Mucosa of descending colon (tissue), 3 donors: ENCODE measurements at regions not wholly inside any gene's neighbourhood (a gene's known extent, or its start where the extent isn't known, plus 50 kb on each side); places are given as distances from the start of the nearest gene placed in this dataset.
"Not testable (repeated sequence)": the region's sequence is repeated elsewhere in the genome, so short reads cannot be mapped to it uniquely, and the experiment has no call there.

Experiments
- ATAC-seq: fragments of 200-7000 bp; cut with Tn5 transposase; one replicate; pipeline ENCODE4 v1.9.1; 2020; ENCODE audit warnings: mild to moderate bottlenecking, moderate library complexity
- DNase-seq, 3 donors: peaks; one replicate each; pipeline ENCODE4 v3.0.0-alpha.2; 2020
- H3K36me3 ChIP-seq: fragments of 200-600 bp; one replicate; pipeline ENCODE4 v1.8.0; 2021; ENCODE audit warnings: low read depth, mild to moderate bottlenecking
- H3K4me1 ChIP-seq: fragments of 200-600 bp; one replicate; pipeline ENCODE4 v1.8.0; 2021; ENCODE audit warnings: low read depth, mild to moderate bottlenecking
- H3K4me3 ChIP-seq: fragments of 200-600 bp; one replicate; pipeline ENCODE4 v1.8.0; 2021; ENCODE audit warnings: mild to moderate bottlenecking
- H3K9me3 ChIP-seq: fragments of 200-600 bp; one replicate; pipeline ENCODE4 v1.8.0; 2021; ENCODE audit warnings: mild to moderate bottlenecking
- CTCF ChIP-seq: fragments of 200-600 bp; IDR thresholded peaks from one replicate; pipeline ENCODE4 v1.8.0; 2022; ENCODE audit warnings: antibody characterized with exemption, mild to moderate bottlenecking
- intact Hi-C, 2 donors: fragments of 100-400 bp; cut with DNase I in 1 of 2; cut with micrococcal nuclease in 1 of 2; formaldehyde crosslinking; loops; one replicate each; pipeline versions ENCODE4 v1.11.0 to v1.11.1; 2022; cut with DNase I, micrococcal nuclease
- donor health status: DM: no; HTN: no; CAD: no; lungs with moderate emphysema.
- donor health status: DM: no; HTN: no; CAD: no.
- donor health status: DM: no; HTN: yes; CAD: no.

GRCh38 chr7:12025246-12025645 lies 185.8 kb upstream of the TMEM106B start:
- Histone ChIP-seq H3K4me1 (no peaks in the 10 kb centered on the region), H3K4me3 (no peak overlapping the region), H3K36me3 (no peaks in the 10 kb centered on the region), H3K9me3 (no peaks in the 10 kb centered on the region)
- no peak for TF ChIP-seq CTCF
- ATAC-seq (no peak), DNase-seq (no peak)
- intact Hi-C loops, result no loop called here

GRCh38 chr7:12028508-12028907 lies 182.6 kb upstream of the TMEM106B start:
- Histone ChIP-seq H3K4me1 (no peaks in the 10 kb centered on the region), H3K36me3 (no peaks in the 10 kb centered on the region), H3K4me3 (no peak overlapping the region), H3K9me3 (no peaks in the 10 kb centered on the region)
- ATAC-seq (no peak), DNase-seq (no peak)
- intact Hi-C loops, result no loop called here
- no peak for TF ChIP-seq CTCF

GRCh38 chr7:12030116-12030515 lies 181.0 kb upstream of the TMEM106B start:
- Histone ChIP-seq H3K4me3 (no peak overlapping the region), H3K4me1 (no peaks in the 10 kb centered on the region), H3K9me3 (no peaks in the 10 kb centered on the region), H3K36me3 (no peaks in the 10 kb centered on the region)
- no peak for TF ChIP-seq CTCF
- DNase-seq, result no peak
- intact Hi-C loops, result no loop called here
- ATAC-seq, result no peak

- H3K4me1 ChIP-seq, result no peaks in the 10 kb centered on the region
- intact Hi-C loops, result no loop called here
- no peak for TF ChIP-seq CTCF
- no peaks in the 10 kb centered on the region for H3K9me3 ChIP-seq
- H3K36me3 ChIP-seq, result no peaks in the 10 kb centered on the region
- ATAC-seq, result no peak
- no peak overlapping the region for H3K4me3 ChIP-seq
- DNase-seq, result no peak
These were observed 179.9 kb upstream of the TMEM106B start for GRCh38 chr7:12031186-12031585.

GRCh38 chr7:12031638-12032037 lies 179.5 kb upstream of the TMEM106B start:
- no peak for TF ChIP-seq CTCF
- Histone ChIP-seq H3K4me1 (no peaks in the 10 kb centered on the region), H3K4me3 (no peak overlapping the region), H3K36me3 (no peaks in the 10 kb centered on the region), H3K9me3 (no peaks in the 10 kb centered on the region)
- DNase-seq, result no peak
- intact Hi-C loops, result no loop called here
- no peak for ATAC-seq

- no peak for TF ChIP-seq CTCF
- Histone ChIP-seq H3K9me3 (no peaks in the 10 kb centered on the region), H3K36me3 (no peaks in the 10 kb centered on the region), H3K4me1 (no peaks in the 10 kb centered on the region), H3K4me3 (no peak overlapping the region)
- intact Hi-C loops, result no loop called here
- DNase-seq (no peak), ATAC-seq (no peak)
These were observed 178.9 kb upstream of the TMEM106B start for GRCh38 chr7:12032146-12032545.

- ATAC-seq, H3K9me3 ChIP-seq, H3K36me3 ChIP-seq, DNase-seq, H3K4me3 ChIP-seq, intact Hi-C loops, H3K4me1 ChIP-seq: not testable (repeated sequence)
These were observed 167.6 kb upstream of the TMEM106B start for GRCh38 chr7:12043457-12043856.
